GM19463 (cell line): ENCODE measurements at regions not wholly inside any gene's neighbourhood (a gene's known extent, or its start where the extent isn't known, plus 50 kb on each side); places are given as distances from the start of the nearest gene placed in this dataset.
A peak's percentile ranks its signal among the peaks of the same experiment; 100 is the strongest.
"Not testable (repeated sequence)": the region's sequence is repeated elsewhere in the genome, so short reads cannot be mapped to it uniquely, and the experiment has no call there.

Source experiments
- ATAC-seq: cut with Tn5 transposase; IDR thresholded peaks from one replicate; pipeline ENCODE4 v1.9.1; 2021; ENCODE audit warnings: mild to moderate bottlenecking, moderate library complexity; ENCODE audit not compliant: unreplicated experiment

DNA sequence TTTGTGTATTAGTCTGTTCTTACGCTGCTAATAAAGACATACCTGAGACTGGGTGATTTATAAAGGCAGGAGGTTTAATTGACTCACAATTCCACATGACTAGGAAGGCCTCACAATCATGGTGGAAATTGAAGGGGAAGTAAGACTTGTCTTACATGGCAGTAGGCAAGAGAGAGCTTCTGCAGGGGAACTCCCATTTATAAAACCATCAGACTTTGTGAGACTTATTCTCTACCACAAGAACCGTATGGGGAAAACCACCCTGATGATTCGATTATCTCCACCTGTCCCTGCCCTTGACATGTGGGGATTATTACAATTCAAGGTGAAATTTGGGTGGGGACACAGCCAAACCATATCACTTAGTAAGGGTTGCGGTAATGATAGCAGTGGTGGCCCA lies 833.1 kb downstream of the FLRT2 start:
- no peak for ATAC-seq

DNA sequence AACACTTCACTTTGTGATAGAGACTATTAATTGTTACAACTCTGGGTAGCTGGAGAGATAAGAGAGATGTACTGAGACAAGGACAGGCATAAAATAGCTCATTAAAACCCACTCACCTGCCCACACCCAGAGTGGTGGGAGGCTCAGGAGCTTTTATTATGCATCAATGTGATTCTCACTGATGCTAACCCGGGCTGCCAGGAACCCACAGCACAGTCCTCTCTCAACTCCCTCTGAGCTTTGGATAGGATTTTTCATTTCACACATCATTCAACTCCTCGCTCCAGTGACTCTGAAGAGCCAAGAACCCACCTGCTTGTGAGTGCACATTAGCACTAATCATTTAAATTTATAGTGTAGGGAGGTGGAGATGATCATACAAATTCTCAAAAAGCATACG lies 827.9 kb downstream of the FLRT2 start:
- ATAC-seq = no peak

DNA sequence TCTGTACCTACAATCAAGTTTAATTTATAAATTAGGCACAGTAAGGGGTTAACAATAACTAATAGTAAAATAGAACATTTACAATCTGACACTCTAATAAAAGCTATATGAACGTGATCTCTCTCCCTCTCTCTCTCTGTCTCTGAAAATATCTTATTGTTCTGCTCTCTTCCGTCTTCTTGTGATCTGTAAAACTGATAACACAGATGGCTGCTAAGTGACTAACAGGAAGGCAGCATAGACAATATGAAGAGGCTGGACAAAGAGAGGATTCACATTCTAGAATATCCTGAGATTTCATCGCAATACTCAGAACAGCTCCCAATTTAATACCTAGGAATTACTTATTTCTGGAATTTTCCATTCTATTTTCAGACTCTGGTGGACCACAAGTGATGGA lies 827.2 kb downstream of the FLRT2 start:
- ATAC-seq = no peak

GRCh38 chr14:86346818-86347384 lies 817.0 kb downstream of the FLRT2 start:
- no peak for ATAC-seq

DNA sequence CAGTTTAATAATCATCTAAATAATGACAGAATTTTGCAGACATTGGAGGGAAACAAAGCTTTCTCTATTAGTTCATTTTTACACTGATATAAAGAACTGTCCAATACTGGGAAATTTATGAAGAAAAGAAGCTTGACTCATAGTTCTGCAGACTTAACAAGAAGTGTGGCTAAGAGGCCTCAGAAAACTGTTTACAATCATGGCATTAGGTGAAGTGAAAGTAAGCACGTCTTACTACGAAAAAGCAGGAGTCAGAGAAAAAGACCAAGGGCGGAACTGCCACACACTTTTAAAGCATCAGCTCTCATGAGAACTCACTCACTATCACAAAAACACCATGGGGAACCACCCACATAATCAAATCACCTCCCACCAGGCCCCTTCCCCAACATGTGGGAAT lies 804.4 kb downstream of the FLRT2 start:
- no peak for ATAC-seq

DNA sequence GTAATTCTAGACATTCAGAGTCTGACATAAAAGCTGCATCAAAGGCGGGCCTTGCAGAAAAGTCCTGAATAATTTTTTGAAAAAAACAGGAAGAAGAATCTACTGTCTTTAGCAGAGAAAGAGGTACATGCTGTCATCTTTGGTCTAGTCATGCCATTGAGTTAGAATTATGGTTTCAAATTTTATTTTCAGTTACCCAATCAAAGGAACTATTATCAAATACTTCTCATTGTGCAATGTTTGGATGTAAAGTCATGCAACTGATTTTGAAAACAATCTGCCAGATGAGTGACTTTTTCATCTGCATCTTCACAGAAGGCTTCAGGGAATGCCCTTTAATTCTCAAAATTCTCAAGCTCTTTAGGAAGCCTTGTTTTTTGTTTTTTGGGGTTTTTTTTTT lies 803.5 kb downstream of the FLRT2 start:
- ATAC-seq = no peak

DNA sequence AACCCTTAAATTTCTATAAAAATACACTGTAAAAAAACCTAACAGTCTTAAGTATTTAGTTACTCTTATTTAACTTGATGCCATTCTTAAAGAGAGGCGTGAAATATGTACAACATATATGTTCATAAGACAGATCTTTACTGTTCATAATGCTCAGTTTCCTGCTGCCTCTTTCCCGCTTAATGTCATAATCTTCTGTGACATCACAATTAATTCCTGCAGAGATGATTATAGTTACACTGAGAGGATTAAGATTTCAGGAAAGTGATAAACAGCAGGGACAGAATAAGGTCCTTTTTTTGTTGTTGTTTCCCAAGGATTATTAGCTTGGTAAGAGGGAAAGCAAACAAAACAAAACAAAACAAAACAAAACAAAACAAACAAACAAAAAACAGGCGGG lies 801.4 kb downstream of the FLRT2 start:
- ATAC-seq = no peak

DNA sequence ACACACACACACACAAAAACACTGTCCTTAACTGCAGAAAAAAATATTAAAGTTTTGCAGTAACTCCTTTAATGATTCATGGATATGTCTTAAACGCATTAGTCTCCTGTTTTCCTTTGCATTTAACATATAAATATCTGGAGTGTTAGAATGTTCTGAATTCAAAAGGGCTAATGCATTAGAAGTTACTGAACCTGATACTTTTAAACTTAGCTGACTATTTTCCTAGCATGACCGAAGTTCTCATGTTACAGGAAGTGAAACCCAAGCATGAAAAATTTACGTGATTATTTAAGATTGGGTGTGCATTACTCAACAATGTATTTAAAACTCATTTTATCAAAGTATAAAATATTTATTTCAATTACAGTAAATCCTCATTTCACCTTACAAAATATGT lies 791.2 kb downstream of the FLRT2 start:
- ATAC-seq = no peak

DNA sequence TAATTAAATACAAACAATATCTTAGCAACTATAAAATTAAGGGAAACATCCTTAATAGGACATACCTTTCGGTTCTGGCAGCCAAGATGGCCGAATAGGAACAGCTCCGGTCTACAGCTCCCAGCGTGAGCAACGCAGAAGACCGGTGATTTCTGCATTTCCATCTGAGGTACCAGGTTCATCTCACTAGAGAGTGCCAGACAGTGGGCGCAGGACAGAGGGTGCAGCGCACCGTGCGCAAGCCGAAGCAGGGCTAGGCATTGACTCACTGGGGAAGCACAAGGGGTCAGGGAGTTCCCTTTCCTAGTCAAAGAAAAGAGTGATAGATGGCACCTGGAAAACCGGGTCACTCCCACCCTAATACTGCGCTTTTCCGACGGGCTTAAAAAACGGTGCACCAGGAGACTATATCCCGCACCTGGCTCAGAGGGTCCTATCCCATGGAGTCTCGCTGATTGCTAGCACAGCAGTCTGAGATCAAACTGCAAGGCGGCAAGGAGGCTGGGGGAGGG lies 782.3 kb downstream of the FLRT2 start:
- not testable (repeated sequence) for ATAC-seq

DNA sequence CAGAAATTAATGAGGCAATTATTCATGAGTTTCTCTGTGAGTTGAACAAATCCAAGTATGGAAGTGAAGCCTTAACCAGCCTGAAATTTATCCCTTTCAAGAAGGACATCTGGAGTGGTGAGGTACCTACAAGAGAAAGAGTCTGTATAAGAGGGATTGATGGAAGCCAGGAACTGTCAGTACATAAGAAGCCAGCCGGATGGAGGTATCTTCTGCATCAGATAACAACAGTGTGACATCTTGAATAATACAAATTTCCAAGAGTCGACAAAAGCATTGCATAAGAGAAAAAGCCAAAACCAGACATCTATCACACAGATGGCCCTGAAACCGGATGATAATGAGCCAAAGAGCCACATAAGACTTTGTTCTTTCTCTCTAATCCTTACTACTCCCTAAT lies 781.2 kb downstream of the FLRT2 start:
- ATAC-seq = no peak

GRCh38 chr14:86310611-86311010 lies 780.7 kb downstream of the FLRT2 start:
- ATAC-seq = no peak

DNA sequence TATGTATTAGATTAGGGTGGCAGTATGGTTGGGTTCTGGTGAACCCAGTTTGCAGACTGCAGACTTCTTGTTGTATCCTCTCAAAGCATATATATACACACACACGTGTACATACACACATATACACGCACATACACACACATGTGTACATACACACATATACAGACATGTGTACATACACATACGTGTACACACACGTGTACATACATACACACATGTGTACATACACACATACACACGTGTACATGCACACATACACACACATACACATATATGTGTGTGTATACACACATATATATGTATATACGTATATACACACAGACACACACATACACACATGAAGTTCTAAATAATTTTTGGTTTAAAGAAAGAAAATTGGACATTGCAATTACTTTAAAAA lies 780.2 kb downstream of the FLRT2 start:
- no peak for ATAC-seq

DNA sequence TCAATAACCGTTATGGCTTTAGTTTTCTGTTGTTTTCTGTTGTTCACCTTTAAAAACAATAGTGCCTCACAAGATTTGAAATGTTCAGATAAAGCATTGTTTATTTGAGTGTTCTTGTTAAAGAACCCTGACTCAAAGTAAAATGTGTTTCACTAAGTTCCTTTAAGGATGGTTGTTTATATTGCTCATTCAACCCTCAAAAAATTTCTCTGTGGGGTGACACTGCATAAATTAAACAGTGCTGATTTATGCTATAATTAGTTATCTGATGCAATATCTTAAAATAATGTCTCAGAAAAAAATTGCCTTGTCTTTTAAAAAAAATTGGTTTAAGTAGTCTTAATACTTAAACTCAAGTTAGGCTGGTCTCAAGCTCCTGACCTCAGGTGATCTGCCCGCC lies 775.1 kb downstream of the FLRT2 start:
- no peak for ATAC-seq

DNA sequence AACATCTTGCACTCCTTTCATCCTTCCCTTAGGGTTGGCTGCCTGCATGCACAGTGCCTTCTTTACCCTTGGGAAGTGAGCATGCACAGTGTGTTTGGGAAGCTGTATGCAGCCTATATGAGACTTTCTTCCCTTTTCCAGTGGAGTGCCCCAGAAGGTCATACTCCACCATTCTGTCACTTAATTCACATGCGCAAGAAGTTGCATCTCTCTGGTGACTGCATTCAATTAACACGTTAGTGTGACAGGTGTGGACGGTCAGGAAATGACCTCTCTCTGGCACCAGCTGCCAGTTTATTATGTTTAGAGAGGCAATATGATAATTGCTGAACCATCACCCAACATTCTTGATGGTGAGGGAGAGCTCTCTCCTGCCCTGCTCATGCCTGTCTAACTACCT lies 770.0 kb downstream of the FLRT2 start:
- no peak for ATAC-seq

GRCh38 chr14:86296173-86296572 lies 766.2 kb downstream of the FLRT2 start:
- ATAC-seq = no peak

DNA sequence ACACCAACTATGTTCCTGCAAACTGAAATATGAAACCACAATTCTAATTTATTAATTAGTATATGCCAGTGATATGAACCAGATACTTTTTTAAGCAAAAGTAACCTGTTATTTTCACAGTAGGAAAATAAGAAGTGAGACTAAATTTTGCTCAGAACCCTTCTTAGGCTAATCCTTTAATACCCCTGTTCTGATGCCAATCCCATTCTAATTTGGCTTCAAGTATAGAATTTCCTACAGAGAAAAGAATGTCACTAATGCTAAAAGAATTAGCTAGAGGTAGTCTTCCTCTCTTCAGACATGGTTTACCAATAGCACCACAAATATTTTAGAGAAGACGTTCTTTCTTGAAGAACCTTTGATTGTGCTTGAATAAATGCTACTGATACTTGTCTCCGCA lies 758.4 kb downstream of the FLRT2 start:
- ATAC-seq = no peak

DNA sequence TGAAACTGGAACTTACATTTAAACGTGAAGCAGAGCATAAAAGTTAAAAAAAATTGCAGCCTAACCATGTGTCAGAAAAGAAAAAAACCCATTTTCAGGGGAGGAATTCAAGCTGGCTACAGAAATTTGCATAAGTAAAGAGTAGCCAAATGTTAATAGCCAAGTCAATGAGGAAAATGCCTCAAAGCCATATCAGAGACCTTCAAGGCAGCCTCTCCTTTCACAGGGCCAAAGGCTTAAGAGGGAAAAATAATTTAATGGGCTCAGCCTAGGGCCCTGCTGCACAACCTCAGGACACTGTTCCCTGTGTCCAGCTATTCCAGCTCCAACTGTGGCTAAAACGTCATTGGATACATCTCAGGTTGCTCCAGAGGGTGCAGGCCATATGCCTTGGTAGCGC lies 749.5 kb downstream of the FLRT2 start:
- ATAC-seq = no peak

DNA sequence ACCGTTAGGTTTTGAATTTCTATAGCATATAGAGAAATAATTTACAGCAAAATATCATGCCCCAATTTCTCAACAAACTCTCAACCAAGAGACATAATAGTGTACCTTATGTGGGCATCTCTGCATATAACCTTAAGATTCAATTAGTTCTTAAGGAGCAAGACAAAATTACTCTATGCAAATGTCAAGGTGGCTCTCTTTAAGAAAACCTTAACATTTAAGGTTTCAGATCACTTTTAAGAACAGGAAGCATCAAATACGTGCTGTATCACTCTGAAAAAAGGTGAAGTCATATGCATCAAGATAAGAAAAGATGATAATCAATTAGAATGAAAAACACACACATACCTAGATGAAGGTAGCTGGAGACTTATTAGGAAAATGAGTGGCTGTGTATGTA lies 728.0 kb downstream of the FLRT2 start:
- no peak for ATAC-seq

DNA sequence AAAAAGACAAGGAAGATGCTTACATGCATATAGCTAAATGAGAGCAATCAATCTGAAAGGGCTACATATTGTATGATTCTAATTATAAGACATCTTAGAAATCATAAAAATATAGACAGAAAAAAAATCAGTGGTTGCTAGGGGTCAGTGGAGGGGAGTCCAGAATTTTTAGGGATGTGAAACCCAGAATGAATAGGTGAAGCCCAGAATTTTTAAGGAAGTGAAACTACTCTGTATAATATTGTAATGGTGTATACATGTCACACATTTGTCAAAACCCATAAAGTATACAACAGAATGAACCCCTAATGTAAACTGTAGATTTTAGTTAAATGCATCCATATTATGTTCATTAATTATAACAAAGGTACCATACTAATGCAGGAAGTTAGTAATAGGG lies 713.2 kb downstream of the FLRT2 start:
- ATAC-seq = peak; percentile 83

DNA sequence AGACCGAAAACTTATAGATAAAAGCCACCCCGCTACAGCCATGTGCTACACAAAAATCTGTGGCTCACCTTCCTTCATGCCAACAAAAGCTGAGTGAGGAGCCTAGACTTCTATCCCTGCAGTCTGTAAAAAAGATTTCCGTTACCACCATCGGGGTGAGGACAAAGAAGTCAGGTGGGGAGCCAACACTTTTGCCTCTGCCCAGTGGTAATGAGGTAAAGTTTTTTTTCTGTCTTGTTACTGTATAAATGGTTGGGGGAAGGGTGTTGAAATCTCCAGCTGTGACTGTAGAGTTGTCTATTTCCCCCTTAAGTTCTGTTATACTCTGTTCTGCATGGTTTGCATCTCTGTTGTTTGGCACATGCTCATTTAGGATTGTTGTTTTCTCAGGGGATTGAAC lies 707.8 kb downstream of the FLRT2 start:
- no peak for ATAC-seq

- no peak for ATAC-seq
Measured at GRCh38 chr14:86221755-86222154, 691.8 kb downstream of the FLRT2 start.

- ATAC-seq = no peak
Measured at GRCh38 chr14:86221000-86221399, 691.1 kb downstream of the FLRT2 start.

DNA sequence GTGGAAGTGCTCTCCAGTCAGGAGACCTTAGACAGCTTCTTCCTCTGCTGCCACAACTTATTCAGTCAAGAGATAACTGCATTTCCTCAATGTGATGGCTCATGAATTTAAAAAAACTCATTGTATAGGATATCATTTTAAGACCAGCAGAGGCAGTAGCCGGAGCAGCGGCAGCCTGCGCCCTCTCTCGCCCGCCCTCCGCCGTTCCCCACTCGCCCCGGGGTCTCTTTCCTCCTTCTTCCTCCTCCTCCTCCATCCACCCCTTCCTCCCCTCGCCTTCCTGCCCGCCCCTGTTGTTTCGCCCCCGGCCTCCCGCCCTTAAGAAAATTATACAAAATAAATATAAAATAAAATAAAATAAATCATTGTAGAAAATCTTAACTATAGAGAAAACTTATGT lies 687.6 kb downstream of the FLRT2 start:
- no peak for ATAC-seq

GRCh38 chr14:86203843-86204242 lies 673.9 kb downstream of the FLRT2 start:
- ATAC-seq = no peak
